HL-60 (cell line): ENCODE measurements at regions not wholly inside any gene's neighbourhood (a gene's known extent, or its start where the extent isn't known, plus 50 kb on each side); places are given as distances from the start of the nearest gene placed in this dataset.

Source experiments
- TF ChIP-seq, protein P1 (sequence below): IDR thresholded peaks from one replicate; pipeline ENCODE4 v1.5.1; 2011; ENCODE audit warnings: low read length, control low read depth, inconsistent platforms; ENCODE audit not compliant: insufficient read depth
- TF ChIP-seq, protein P2 (sequence below): IDR thresholded peaks from 2 replicates; pipeline ENCODE4 v1.6.1; 2012; ENCODE audit warnings: low read depth; ENCODE audit not compliant: insufficient replicate concordance

DNA sequence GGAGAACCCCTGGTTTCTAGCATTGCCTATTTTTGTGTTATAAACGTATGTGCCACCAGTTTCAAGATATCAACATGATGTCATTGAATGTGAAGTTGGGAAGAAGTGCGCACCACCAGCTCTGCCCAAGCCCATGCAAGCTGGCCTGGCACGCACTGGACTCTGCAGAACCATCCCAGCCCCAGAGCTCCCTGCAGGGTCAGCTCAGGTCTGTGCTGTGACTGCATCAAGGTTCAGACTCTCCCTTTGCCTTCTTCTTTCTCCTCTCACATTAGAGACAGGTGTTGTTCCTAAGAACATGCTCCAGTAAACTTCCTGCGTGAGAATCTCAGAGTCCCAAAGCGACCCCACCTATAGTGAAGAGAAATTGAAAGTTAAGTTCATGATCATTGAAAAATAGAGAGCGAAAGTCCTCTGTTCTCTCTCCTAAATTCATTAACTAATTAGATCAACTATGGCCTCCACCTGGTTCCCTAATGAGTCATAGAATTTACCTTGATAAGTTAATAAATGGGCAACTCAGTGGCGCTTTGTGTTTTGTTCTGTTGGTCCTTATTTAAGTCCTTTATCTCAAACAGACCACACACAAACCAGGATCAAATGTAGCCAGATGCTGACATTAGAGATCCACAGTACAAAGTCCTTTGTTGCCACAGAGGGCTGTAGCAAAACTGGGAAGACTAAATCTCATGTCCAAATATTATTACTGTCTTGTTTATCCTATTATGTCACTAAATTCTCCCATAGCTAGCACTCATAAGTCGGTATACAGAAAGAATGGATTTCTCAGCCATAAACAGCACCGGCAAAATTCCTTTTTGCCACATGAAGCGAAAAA lies 432.3 kb downstream of the STK39 start:
- TF ChIP-seq, protein P1, sequence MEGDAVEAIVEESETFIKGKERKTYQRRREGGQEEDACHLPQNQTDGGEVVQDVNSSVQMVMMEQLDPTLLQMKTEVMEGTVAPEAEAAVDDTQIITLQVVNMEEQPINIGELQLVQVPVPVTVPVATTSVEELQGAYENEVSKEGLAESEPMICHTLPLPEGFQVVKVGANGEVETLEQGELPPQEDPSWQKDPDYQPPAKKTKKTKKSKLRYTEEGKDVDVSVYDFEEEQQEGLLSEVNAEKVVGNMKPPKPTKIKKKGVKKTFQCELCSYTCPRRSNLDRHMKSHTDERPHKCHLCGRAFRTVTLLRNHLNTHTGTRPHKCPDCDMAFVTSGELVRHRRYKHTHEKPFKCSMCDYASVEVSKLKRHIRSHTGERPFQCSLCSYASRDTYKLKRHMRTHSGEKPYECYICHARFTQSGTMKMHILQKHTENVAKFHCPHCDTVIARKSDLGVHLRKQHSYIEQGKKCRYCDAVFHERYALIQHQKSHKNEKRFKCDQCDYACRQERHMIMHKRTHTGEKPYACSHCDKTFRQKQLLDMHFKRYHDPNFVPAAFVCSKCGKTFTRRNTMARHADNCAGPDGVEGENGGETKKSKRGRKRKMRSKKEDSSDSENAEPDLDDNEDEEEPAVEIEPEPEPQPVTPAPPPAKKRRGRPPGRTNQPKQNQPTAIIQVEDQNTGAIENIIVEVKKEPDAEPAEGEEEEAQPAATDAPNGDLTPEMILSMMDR = no peak
- TF ChIP-seq, protein P2, sequence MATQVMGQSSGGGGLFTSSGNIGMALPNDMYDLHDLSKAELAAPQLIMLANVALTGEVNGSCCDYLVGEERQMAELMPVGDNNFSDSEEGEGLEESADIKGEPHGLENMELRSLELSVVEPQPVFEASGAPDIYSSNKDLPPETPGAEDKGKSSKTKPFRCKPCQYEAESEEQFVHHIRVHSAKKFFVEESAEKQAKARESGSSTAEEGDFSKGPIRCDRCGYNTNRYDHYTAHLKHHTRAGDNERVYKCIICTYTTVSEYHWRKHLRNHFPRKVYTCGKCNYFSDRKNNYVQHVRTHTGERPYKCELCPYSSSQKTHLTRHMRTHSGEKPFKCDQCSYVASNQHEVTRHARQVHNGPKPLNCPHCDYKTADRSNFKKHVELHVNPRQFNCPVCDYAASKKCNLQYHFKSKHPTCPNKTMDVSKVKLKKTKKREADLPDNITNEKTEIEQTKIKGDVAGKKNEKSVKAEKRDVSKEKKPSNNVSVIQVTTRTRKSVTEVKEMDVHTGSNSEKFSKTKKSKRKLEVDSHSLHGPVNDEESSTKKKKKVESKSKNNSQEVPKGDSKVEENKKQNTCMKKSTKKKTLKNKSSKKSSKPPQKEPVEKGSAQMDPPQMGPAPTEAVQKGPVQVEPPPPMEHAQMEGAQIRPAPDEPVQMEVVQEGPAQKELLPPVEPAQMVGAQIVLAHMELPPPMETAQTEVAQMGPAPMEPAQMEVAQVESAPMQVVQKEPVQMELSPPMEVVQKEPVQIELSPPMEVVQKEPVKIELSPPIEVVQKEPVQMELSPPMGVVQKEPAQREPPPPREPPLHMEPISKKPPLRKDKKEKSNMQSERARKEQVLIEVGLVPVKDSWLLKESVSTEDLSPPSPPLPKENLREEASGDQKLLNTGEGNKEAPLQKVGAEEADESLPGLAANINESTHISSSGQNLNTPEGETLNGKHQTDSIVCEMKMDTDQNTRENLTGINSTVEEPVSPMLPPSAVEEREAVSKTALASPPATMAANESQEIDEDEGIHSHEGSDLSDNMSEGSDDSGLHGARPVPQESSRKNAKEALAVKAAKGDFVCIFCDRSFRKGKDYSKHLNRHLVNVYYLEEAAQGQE = no peak
